GM13976 (cell line): ENCODE measurements at regions not wholly inside any gene's neighbourhood (a gene's known extent, or its start where the extent isn't known, plus 50 kb on each side); places are given as distances from the start of the nearest gene placed in this dataset.

Source experiments
- DNase-seq: peaks from one replicate; pipeline ENCODE4 v3.0.0; 2012; ENCODE audit warnings: low spot score
- CTCF ChIP-seq: IDR thresholded peaks from 2 replicates; pipeline ENCODE4 v1.5.1; 2012; ENCODE audit warnings: borderline replicate concordance, mild to moderate bottlenecking; ENCODE audit not compliant: insufficient read depth; ENCODE audit errors: extremely low read depth, missing control alignments, control extremely low read depth
- in situ Hi-C: fragments of 300-500 bp; cut with MboI; formaldehyde crosslinking; loops from one replicate; pipeline ENCODE4 v1.12.0; 2022; ENCODE audit warnings: low sequenced_read_pairs, mixed read lengths, inconsistent platforms; ENCODE audit not compliant: unreplicated experiment

- no peak for DNase-seq
- in situ Hi-C loops: no loop called here
Observed at GRCh38 chrX:4905576-4905975, 1192.1 kb upstream of the PRKX start.

GRCh38 chrX:4881277-4881676 is 1167.8 kb upstream of the PRKX start:
- no peak for DNase-seq
- no peak for TF ChIP-seq CTCF
- in situ Hi-C loops: no loop called here

More at GRCh38 chrX:4905576-4905975, 1192.1 kb upstream of the PRKX start:
- no peak for TF ChIP-seq CTCF

- in situ Hi-C loops: no loop called here
- TF ChIP-seq CTCF: no peak
- DNase-seq: no peak
Observed at GRCh38 chrX:4878640-4879039, 1165.2 kb upstream of the PRKX start.

GRCh38 chrX:4876268-4876667 is 1162.8 kb upstream of the PRKX start:
- DNase-seq: no peak
- TF ChIP-seq CTCF: no peak
- in situ Hi-C loops: no loop called here

GRCh38 chrX:4851534-4851933 is 1138.1 kb upstream of the PRKX start:
- in situ Hi-C loops: no loop called here
- no peak for TF ChIP-seq CTCF
- no peak for DNase-seq

GRCh38 chrX:4850312-4850711 is 1136.9 kb upstream of the PRKX start:
- DNase-seq: no peak

More at GRCh38 chrX:4850312-4850711, 1136.9 kb upstream of the PRKX start:
- TF ChIP-seq CTCF: no peak
- in situ Hi-C loops: no loop called here
